Spleen (tissue), 11 donors: ENCODE measurements at regions not wholly inside any gene's neighbourhood (a gene's known extent, or its start where the extent isn't known, plus 50 kb on each side); places are given as distances from the start of the nearest gene placed in this dataset.

Experiments used
- DNase-seq: peaks from one replicate; pipeline ENCODE4 v3.0.0-alpha.2; 2020
- H3K27ac ChIP-seq, 8 donors: fragments of 200-600 bp; sonication (generic) in 7 of 8; 1 replicate in 4 of 8; 2 replicates in 4 of 8; pipeline versions ENCODE4 v1.5.0 to v1.8.0; 2016 to 2021; ENCODE audit warnings: inconsistent platforms in 4 of 8, mild to moderate bottlenecking in 4 of 8, moderate library complexity in 1 of 8
- H3K27me3 ChIP-seq, 7 donors: fragments of 200-600 bp; sonication (generic) in 6 of 7; replicated peaks in 1 of 7; 1 replicate in 4 of 7; 2 replicates in 3 of 7; pipeline versions ENCODE4 v1.5.0 to v1.8.0; 2016 to 2021; ENCODE audit warnings: inconsistent platforms in 3 of 7, mild to moderate bottlenecking in 1 of 7
- H3K36me3 ChIP-seq, 6 donors: fragments of 200-600 bp; sonication (generic) in 5 of 6; 1 replicate in 4 of 6; 2 replicates in 2 of 6; pipeline versions ENCODE4 v1.5.0 to v1.8.0; 2016 to 2021; ENCODE audit warnings: inconsistent platforms in 2 of 6
- H3K4me1 ChIP-seq, 6 donors: fragments of 200-600 bp; sonication (generic) in 5 of 6; 1 replicate in 3 of 6; 2 replicates in 3 of 6; pipeline versions ENCODE4 v1.5.0 to v1.8.0; 2016 to 2021; ENCODE audit warnings: inconsistent platforms in 3 of 6
- H3K4me3 ChIP-seq, 8 donors: fragments of 200-600 bp; sonication (generic) in 7 of 8; 1 replicate in 4 of 8; 2 replicates in 4 of 8; pipeline versions ENCODE4 v1.5.0 to v1.8.0; 2016 to 2021; ENCODE audit warnings: inconsistent platforms in 4 of 8, mild to moderate bottlenecking in 4 of 8, moderate library complexity in 2 of 8
- H3K9me3 ChIP-seq, 8 donors: fragments of 200-600 bp; sonication (generic) in 7 of 8; 1 replicate in 4 of 8; 2 replicates in 4 of 8; pipeline versions ENCODE4 v1.5.0 to v1.8.0; 2016 to 2021; ENCODE audit warnings: inconsistent platforms in 4 of 8
- CTCF ChIP-seq, 11 experiments: fragments of 200-600 bp in 7 of 11; fragments of 450-650 bp in 4 of 11; sonication (generic) in 4 of 11; IDR thresholded peaks in 8 of 11; conservative IDR thresholded peaks in 3 of 11; 1 replicate in 7 of 11; 2 replicates in 4 of 11; pipeline versions ENCODE4 v1.4.0 to v1.8.0; 2016 to 2021; ENCODE audit warnings: antibody characterized with exemption in 11 of 11, inconsistent platforms in 4 of 11, mild to moderate bottlenecking in 1 of 11
- POLR2A ChIP-seq, 3 donors: fragments of 450-650 bp; IDR thresholded peaks; one replicate each; pipeline ENCODE4 v1.5.1; 2017; ENCODE audit warnings: antibody characterized with exemption in 3 of 3, mild to moderate bottlenecking in 1 of 3
- POLR2AphosphoS5 ChIP-seq, 3 donors: sonication (generic); formaldehyde crosslinking; IDR thresholded peaks; one replicate each; pipeline ENCODE4 v1.5.1; 2017; ENCODE audit warnings: antibody characterized with exemption in 3 of 3
- WGBS, 5 donors: extraction: QIAGEN DNeasy Blood & Tissue Kit in 3 of 5; methylation state at CpG; one replicate each; pipeline versions ENCODE4 v1.1.5 to v1.1.7; 2013 to 2018; 5-methylcytosine and 5-hydroxymethylcytosine counted together
- intact Hi-C: fragments of 100-400 bp; cut with DNase I; formaldehyde crosslinking; loops from one replicate; pipeline ENCODE4 v1.15.0; 2023; ENCODE audit warnings: low total_unique reads
- donor health status: healthy with polysubstance abuse.
- donor health status: DM: no; HTN: no; CAD: no; lungs with moderate emphysema.
- donor health status: DM: no; HTN: no; CAD: no.
- donor health status: Bipolar disorder and iron deficiency.
- donor health status: healthy.
- donor health status: DM: no; HTN: no; CAD: no.
- donor health status: DM: yes; HTN: yes; CAD: no.

- no peaks in the 10 kb centered on the region for H3K27me3 ChIP-seq
- 90 to 97% (median 93%) methylated on average over 5 of the region's 5 CpGs for WGBS, 5 donors
- no peak overlapping the region for H3K27ac ChIP-seq
- H3K9me3 ChIP-seq = peaks cover 0 to 2% (median 0%) of the 10 kb centered on the region in 8 donors
- H3K4me1 ChIP-seq = no peaks in the 10 kb centered on the region
- H3K36me3 ChIP-seq = no peaks in the 10 kb centered on the region
- no peak for DNase-seq
- no peak for TF ChIP-seq POLR2AphosphoS5 (IDR thresholded peaks at IDR 0.05)
- TF ChIP-seq POLR2A (IDR thresholded peaks at IDR 0.05) = no peak
- TF ChIP-seq CTCF (IDR thresholded peaks at IDR 0.05 in 8 of 11, conservative IDR thresholded peaks at IDR 0.05 in 3 of 11) = no peak
- H3K4me3 ChIP-seq = no peak overlapping the region
- intact Hi-C loops = no loop called here
These were observed 405.9 kb downstream of the SOX2 start for GRCh38 chr3:182117583-182117982.

DNA sequence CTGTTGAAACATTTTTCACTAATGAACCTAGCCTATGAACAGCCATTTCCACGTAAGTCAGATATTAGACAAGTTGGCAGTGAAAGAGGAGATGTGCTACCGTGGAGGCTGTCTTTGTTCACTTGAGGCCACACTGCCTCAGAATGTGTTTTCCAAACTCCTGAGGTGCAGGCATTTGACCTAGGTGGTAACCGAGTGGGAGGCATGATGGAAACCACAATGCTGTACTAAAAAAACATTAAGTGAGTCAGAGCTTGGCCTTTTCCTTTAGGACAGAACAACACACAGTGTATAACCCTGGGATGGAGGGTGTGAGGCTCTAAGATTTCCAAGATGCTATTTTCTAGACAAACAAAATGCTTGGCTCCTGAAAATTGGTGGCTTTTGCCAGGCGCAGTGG lies 406.3 kb downstream of the SOX2 start:
- H3K27ac ChIP-seq = no peak overlapping the region
- no peak for DNase-seq
- no peaks in the 10 kb centered on the region for H3K27me3 ChIP-seq
- TF ChIP-seq POLR2A (IDR thresholded peaks at IDR 0.05) (no peak), POLR2AphosphoS5 (IDR thresholded peaks at IDR 0.05) (no peak), CTCF (IDR thresholded peaks at IDR 0.05 in 8 of 11, conservative IDR thresholded peaks at IDR 0.05 in 3 of 11) (no peak)
- H3K4me1 ChIP-seq = no peaks in the 10 kb centered on the region
- no peaks in the 10 kb centered on the region for H3K36me3 ChIP-seq
- H3K9me3 ChIP-seq = no peaks in the 10 kb centered on the region
- intact Hi-C loops = no loop called here
- 86 to 94% (median 87%) methylated on average over 4 of the region's 4 CpGs for WGBS, 5 donors
- H3K4me3 ChIP-seq = no peak overlapping the region

DNA sequence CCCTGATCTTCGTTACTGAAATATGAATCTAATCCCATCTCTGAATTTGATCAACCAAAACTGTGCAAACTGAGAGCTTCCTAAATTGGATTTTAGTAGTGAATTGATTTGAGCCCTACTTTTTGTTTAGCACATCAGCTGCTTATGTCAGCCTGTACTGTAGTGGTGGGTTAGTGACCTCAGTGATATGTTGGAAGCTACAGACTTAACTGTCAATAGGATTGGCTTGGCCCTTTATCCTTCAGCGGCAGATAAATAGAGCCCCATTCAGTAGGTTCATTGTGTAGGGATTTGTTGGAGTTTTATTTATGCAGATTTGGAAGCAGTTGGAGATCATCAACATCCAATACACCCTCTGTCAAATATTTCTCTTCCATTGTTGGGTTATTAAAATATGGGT lies 409.7 kb downstream of the SOX2 start:
- TF ChIP-seq POLR2A (IDR thresholded peaks at IDR 0.05) = no peak
- TF ChIP-seq POLR2AphosphoS5 (IDR thresholded peaks at IDR 0.05) = no peak
- TF ChIP-seq CTCF (IDR thresholded peaks at IDR 0.05 in 8 of 11, conservative IDR thresholded peaks at IDR 0.05 in 3 of 11) = no peak
- H3K36me3 ChIP-seq = no peaks in the 10 kb centered on the region

GRCh38 chr3:182122779-182123178 lies 411.1 kb downstream of the SOX2 start:
- no peak for DNase-seq
- no peaks in the 10 kb centered on the region for H3K4me1 ChIP-seq
- no peak for TF ChIP-seq POLR2A (IDR thresholded peaks at IDR 0.05)
- TF ChIP-seq POLR2AphosphoS5 (IDR thresholded peaks at IDR 0.05) = no peak
- TF ChIP-seq CTCF (IDR thresholded peaks at IDR 0.05 in 8 of 11, conservative IDR thresholded peaks at IDR 0.05 in 3 of 11) = no peak
- no peaks in the 10 kb centered on the region for H3K27me3 ChIP-seq
- H3K36me3 ChIP-seq = no peaks in the 10 kb centered on the region
- H3K9me3 ChIP-seq = no peaks in the 10 kb centered on the region
- 54 to 63% (median 58%) methylated on average over 3 of the region's 3 CpGs for WGBS, 5 donors
- H3K4me3 ChIP-seq = no peak overlapping the region
- intact Hi-C loops = no loop called here
- H3K27ac ChIP-seq = no peak overlapping the region

More for the DNA sequence above, 409.7 kb downstream of the SOX2 start:
- Histone ChIP-seq H3K4me3 (no peak overlapping the region), H3K4me1 (no peaks in the 10 kb centered on the region), H3K27ac (no peak overlapping the region), H3K9me3 (no peaks in the 10 kb centered on the region), H3K27me3 (no peaks in the 10 kb centered on the region)
- intact Hi-C loops = no loop called here
- DNase-seq = no peak
- 62 to 75% (median 66%) methylated on average over 2 of the region's 2 CpGs for WGBS, 5 donors
